ENCODE measurements at regions not wholly inside any gene's neighbourhood (a gene's known extent, or its start where the extent isn't known, plus 50 kb on each side); places are given as distances from the start of the nearest gene placed in this dataset.

- Histone ChIP-seq H3K9me3 (peaks cover 0 to 4% (median 0%) of the 10 kb centered on the region in 12 donors), H3K4me3 (no peak overlapping the region), H3K4me1 (peaks cover 0 to 4% (median 0%) of the 10 kb centered on the region in 12 donors), H3K27ac (no peak overlapping the region), H3K36me3 (no peaks in the 10 kb centered on the region), H3K27me3 (peaks cover 0 to 10% (median 0%) of the 10 kb centered on the region in 9 donors)
- intact Hi-C loops (cut with DNase I): no loop called here
- ATAC-seq (no peak), DNase-seq (no peak)
- WGBS, 4 donors: 34 to 54% (median 46%) methylated on average over 6 of the region's 6 CpGs
- no peak for TF ChIP-seq POLR2A (IDR thresholded peaks at IDR 0.05)
- TF ChIP-seq CTCF (IDR thresholded peaks at IDR 0.05): no peak
These were observed 184.2 kb downstream of the NR2F2 start for GRCh38 chr15:96514607-96515285.

GRCh38 chr15:96515371-96515770 is 184.9 kb downstream of the NR2F2 start:
- intact Hi-C loops (cut with DNase I): no loop called here

GRCh38 chr15:96521386-96521785 is 190.9 kb downstream of the NR2F2 start:
- DNase-seq (no peak), ATAC-seq (no peak)
- WGBS, 4 donors: 51 to 63% (median 55%) methylated on average over 1 of the region's 1 CpG
- Histone ChIP-seq H3K36me3 (no peaks in the 10 kb centered on the region), H3K27me3 (peaks cover 0 to 7% (median 0%) of the 10 kb centered on the region in 9 donors), H3K4me1 (no peaks in the 10 kb centered on the region), H3K9me3 (peaks cover 0 to 35% (median 3%) of the 10 kb centered on the region in 12 donors), H3K4me3 (no peak overlapping the region), H3K27ac (no peak overlapping the region)
- intact Hi-C loops (cut with DNase I): no loop called here
- TF ChIP-seq CTCF (IDR thresholded peaks at IDR 0.05): no peak
- TF ChIP-seq POLR2A (IDR thresholded peaks at IDR 0.05): no peak

More at GRCh38 chr15:96515371-96515770, 184.9 kb downstream of the NR2F2 start:
- DNase-seq (no peak), ATAC-seq (no peak)
- Histone ChIP-seq H3K27ac (no peak overlapping the region), H3K4me1 (peaks cover 0 to 4% (median 0%) of the 10 kb centered on the region in 12 donors), H3K9me3 (peaks cover 0 to 11% (median 0%) of the 10 kb centered on the region in 12 donors), H3K4me3 (no peak overlapping the region), H3K27me3 (peaks cover 0 to 7% (median 0%) of the 10 kb centered on the region in 9 donors), H3K36me3 (no peaks in the 10 kb centered on the region)
- 51 to 75% (median 65%) methylated on average over 3 of the region's 3 CpGs for WGBS, 4 donors
- TF ChIP-seq CTCF (IDR thresholded peaks at IDR 0.05) (no peak), POLR2A (IDR thresholded peaks at IDR 0.05) (no peak)

GRCh38 chr15:96524676-96525417 is 194.3 kb downstream of the NR2F2 start:
- 64 to 71% (median 68%) methylated on average over 5 of the region's 5 CpGs for WGBS, 4 donors
- peaks cover 0 to 31% (median 3%) of the 10 kb centered on the region in 12 donors for H3K9me3 ChIP-seq
- intact Hi-C loops (cut with DNase I): no loop called here
- ATAC-seq: no peak
- TF ChIP-seq POLR2A (IDR thresholded peaks at IDR 0.05) (no peak), CTCF (IDR thresholded peaks at IDR 0.05) (no peak)
- no peak overlapping the region for H3K27ac ChIP-seq
- no peaks in the 10 kb centered on the region for H3K4me1 ChIP-seq
- DNase-seq: no peak
- H3K36me3 ChIP-seq: no peaks in the 10 kb centered on the region
- H3K4me3 ChIP-seq: no peak overlapping the region
- H3K27me3 ChIP-seq: peaks cover 0 to 7% (median 0%) of the 10 kb centered on the region in 9 donors

Measured in heart left ventricle (tissue), 16 donors.